ENCODE measurements at regions not wholly inside any gene's neighbourhood (a gene's known extent, or its start where the extent isn't known, plus 50 kb on each side); places are given as distances from the start of the nearest gene placed in this dataset.

DNA sequence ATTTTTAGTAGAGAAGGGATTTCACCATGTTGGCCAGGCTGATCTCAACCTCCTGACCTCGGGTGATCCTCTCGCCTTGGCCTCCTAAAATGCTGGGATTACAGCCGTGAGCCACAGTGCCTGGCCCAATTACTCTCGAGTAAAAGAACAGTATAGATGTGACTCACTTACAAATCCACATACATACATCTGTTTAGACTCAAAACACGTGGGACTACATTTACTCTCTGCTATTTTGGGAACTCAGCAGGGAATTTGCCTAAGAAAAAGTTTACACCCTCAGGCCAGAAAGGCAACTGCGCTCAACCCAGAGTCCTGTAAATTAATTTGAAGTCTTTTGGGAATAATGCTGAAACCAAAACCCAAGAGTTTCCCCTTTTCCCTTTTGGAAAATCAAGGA lies 289.7 kb downstream of the KLF6 start:
- no TSS peak for BruUV-seq (replicated peaks)
- H2AFZ ChIP-seq (ENCODE audit: low read depth, low read length), result no peak overlapping the region
- ChIA-PET POLR2A (no interaction called here), CTCF (interaction anchor here (1.0 kb wide), 1 partner anchor 11 kb away, joined by 3 read pairs; no protein-coding TSS in a partner anchor)
- no peaks in the 10 kb centered on the region for H3K4me1 ChIP-seq (ENCODE audit: control insufficient read depth, extremely low read depth, insufficient read depth, low read length)
- no peak overlapping the region for H3K4me3 ChIP-seq (replicated peaks in 1 of 3; ENCODE audit: insufficient read depth in 1 of 3, low read depth in 1 of 3, low read length in 3 of 3)
- no peak overlapping the region for H3K27ac ChIP-seq (ENCODE audit: insufficient read depth, low read depth, low read length)
- intact Hi-C loops (cut with micrococcal nuclease), result no loop called here
- dilution Hi-C loops (cut with MboI; ENCODE audit: extremely low pct_ligation_motif_present, low sequenced_read_pairs), result no loop called here
- H3K4me2 ChIP-seq (ENCODE audit: insufficient read depth, low read length), result no peak overlapping the region
- no peak for FAIRE-seq
- H3K9ac ChIP-seq (replicated peaks; ENCODE audit: extremely low read depth, insufficient read depth, low read length), result no peak overlapping the region
- no peaks in the 10 kb centered on the region for H3K36me3 ChIP-seq (ENCODE audit: control insufficient read depth in 2 of 2, extremely low read depth in 1 of 2, insufficient read depth in 2 of 2, low read length in 2 of 2)
- peaks cover 11 to 12% of the 10 kb centered on the region in 2 experiments for H3K27me3 ChIP-seq (ENCODE audit: control insufficient read depth in 2 of 2, insufficient read depth in 2 of 2, low read length in 2 of 2)
- H3K9me1 ChIP-seq (replicated peaks; ENCODE audit: control insufficient read depth, extremely low read depth, insufficient read depth, low read length), result no peaks in the 10 kb centered on the region
- H4K20me1 ChIP-seq (replicated peaks; ENCODE audit: control insufficient read depth, extremely low read depth, insufficient read depth, low read length), result no peaks in the 10 kb centered on the region
- no peaks in the 10 kb centered on the region for H3K79me2 ChIP-seq (ENCODE audit: control insufficient read depth, insufficient read depth, low read length)
- no peak for TF ChIP-seq FOS (IDR thresholded peaks at IDR 0.05; ENCODE audit: borderline replicate concordance, insufficient read depth, low read length)
- TF ChIP-seq, protein P1, sequence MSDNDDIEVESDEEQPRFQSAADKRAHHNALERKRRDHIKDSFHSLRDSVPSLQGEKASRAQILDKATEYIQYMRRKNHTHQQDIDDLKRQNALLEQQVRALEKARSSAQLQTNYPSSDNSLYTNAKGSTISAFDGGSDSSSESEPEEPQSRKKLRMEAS (IDR thresholded peaks at IDR 0.05; ENCODE audit: insufficient read depth, insufficient read length), result no peak
- TF ChIP-seq MYC (IDR thresholded peaks at IDR 0.05; ENCODE audit: low read depth, low read length), result no peak
- no peak for TF ChIP-seq EZH2 (IDR thresholded peaks at IDR 0.05; ENCODE audit: borderline replicate concordance, low read depth, low read length, severe bottlenecking)
- TF ChIP-seq POLR2A (IDR thresholded peaks at IDR 0.05; ENCODE audit: low read depth, low read length), result no peak
- no peak for TF ChIP-seq POLR2AphosphoS5 (IDR thresholded peaks at IDR 0.05; ENCODE audit: insufficient read depth, low read depth, low read length)
- TF ChIP-seq GATA2 (IDR thresholded peaks at IDR 0.05; ENCODE audit: insufficient read depth, insufficient read length, low read depth, low read length), result no peak
- TF ChIP-seq JUN (IDR thresholded peaks at IDR 0.05; ENCODE audit: borderline replicate concordance, insufficient read depth, insufficient read length, low read depth), result no peak
- no peak for TF ChIP-seq CTCF (IDR thresholded peaks at IDR 0.05; ENCODE audit: extremely low read depth in 1 of 2, insufficient read depth in 1 of 2, low read depth in 1 of 2, low read length in 2 of 2)
- no peak for DNase-seq (ENCODE audit: low read depth, low spot score)
- no peaks in the 10 kb centered on the region for H3K9me3 ChIP-seq (replicated peaks; ENCODE audit: control insufficient read depth, insufficient read depth, low read length)
